SK-N-SH treated with all-trans-retinoic acid at 6 μM for 48 hours (cell line): ENCODE measurements at regions not wholly inside any gene's neighbourhood (a gene's known extent, or its start where the extent isn't known, plus 50 kb on each side); places are given as distances from the start of the nearest gene placed in this dataset.

Source experiments
- ATAC-seq: fragments of 200-7000 bp; cut with Tn5 transposase; 3 replicates; pipeline ENCODE4 v1.9.1; 2020; ENCODE audit warnings: mild to moderate bottlenecking, moderate library complexity
- BACH2 ChIP-seq: fragments of 250-450 bp; sonication (Bioruptor Pico); IDR thresholded peaks from 2 replicates; pipeline ENCODE4 v1.9.0; 2021; ENCODE audit warnings: mild to moderate bottlenecking, borderline replicate concordance
- CREB5 ChIP-seq: fragments of 250-450 bp; sonication (Bioruptor Pico); IDR thresholded peaks from 2 replicates; pipeline ENCODE4 v1.5.1; 2020; ENCODE audit warnings: low read depth, mild to moderate bottlenecking, moderate library complexity
- CSDC2 ChIP-seq: fragments of 250-450 bp; sonication (Bioruptor Pico); IDR thresholded peaks from 2 replicates; pipeline ENCODE4 v1.5.0; 2020; ENCODE audit warnings: mild to moderate bottlenecking, moderate library complexity
- CSRNP3 ChIP-seq: fragments of 250-450 bp; sonication (Bioruptor Pico); IDR thresholded peaks from 2 replicates; pipeline ENCODE4 v1.5.1; 2021; ENCODE audit warnings: mild to moderate bottlenecking, moderate library complexity
- ESRRG ChIP-seq: fragments of 250-450 bp; sonication (Bioruptor Pico); IDR thresholded peaks from 2 replicates; pipeline ENCODE4 v1.6.1; 2021; ENCODE audit warnings: mild to moderate bottlenecking
- GLIS3 ChIP-seq: fragments of 250-450 bp; sonication (Bioruptor Pico); IDR thresholded peaks from 2 replicates; pipeline ENCODE4 v1.5.0; 2020; ENCODE audit warnings: mild to moderate bottlenecking, moderate library complexity
- ISL1 ChIP-seq: fragments of 250-450 bp; sonication (Bioruptor Pico); IDR thresholded peaks from 2 replicates; pipeline ENCODE4 v2.1.2; 2022; ENCODE audit warnings: mild to moderate bottlenecking, moderate library complexity
- OSR1 ChIP-seq: fragments of 250-450 bp; sonication (Bioruptor Pico); IDR thresholded peaks from 2 replicates; pipeline ENCODE4 v1.8.0; 2022; ENCODE audit warnings: moderate library complexity, mild to moderate bottlenecking, inconsistent platforms
- PATZ1 ChIP-seq: fragments of 250-450 bp; sonication (Bioruptor Pico); IDR thresholded peaks from 2 replicates; pipeline ENCODE4 v1.8.0; 2020; ENCODE audit warnings: mild to moderate bottlenecking, moderate library complexity, borderline replicate concordance
- POU6F1 ChIP-seq: fragments of 250-450 bp; sonication (Bioruptor Pico); IDR thresholded peaks from 2 replicates; pipeline ENCODE4 v1.8.0; 2021; ENCODE audit warnings: low read depth, mild to moderate bottlenecking, moderate library complexity, borderline replicate concordance
- PPARA ChIP-seq: fragments of 250-450 bp; sonication (Bioruptor Pico); IDR thresholded peaks from 2 replicates; pipeline ENCODE4 v1.5.0; 2020; ENCODE audit warnings: mild to moderate bottlenecking, borderline replicate concordance
- RARB ChIP-seq: fragments of 250-450 bp; sonication (Bioruptor Pico); IDR thresholded peaks from 2 replicates; pipeline ENCODE4 v1.8.0; 2021; ENCODE audit warnings: mild to moderate bottlenecking, moderate library complexity
- SNAI2 ChIP-seq: fragments of 250-450 bp; sonication (Bioruptor Pico); IDR thresholded peaks from 2 replicates; pipeline ENCODE4 v1.5.0; 2020; ENCODE audit warnings: mild to moderate bottlenecking, moderate library complexity
- TCF4 ChIP-seq: fragments of 250-450 bp; sonication (Bioruptor Pico); IDR thresholded peaks from 2 replicates; pipeline ENCODE4 v1.8.0; 2021; ENCODE audit warnings: mild to moderate bottlenecking, moderate library complexity, borderline replicate concordance
- TOX ChIP-seq: fragments of 250-450 bp; sonication (Bioruptor Pico); IDR thresholded peaks from 2 replicates; pipeline ENCODE4 v1.8.0; 2021; ENCODE audit warnings: mild to moderate bottlenecking, moderate library complexity, borderline replicate concordance
- TSHZ2 ChIP-seq: fragments of 250-450 bp; sonication (Bioruptor Pico); IDR thresholded peaks from 2 replicates; pipeline ENCODE4 v1.5.0; 2020; ENCODE audit warnings: mild to moderate bottlenecking, moderate library complexity
- ZC3H10 ChIP-seq: fragments of 250-450 bp; sonication (Bioruptor Pico); IDR thresholded peaks from 2 replicates; pipeline ENCODE4 v1.5.1; 2021; ENCODE audit warnings: mild to moderate bottlenecking, moderate library complexity
- ZFP3 ChIP-seq: fragments of 250-450 bp; sonication (Bioruptor Pico); IDR thresholded peaks from 2 replicates; pipeline ENCODE4 v1.5.0; 2020; ENCODE audit warnings: mild to moderate bottlenecking, moderate library complexity
- ZFP30 ChIP-seq: fragments of 450-650 bp; formaldehyde crosslinking; IDR thresholded peaks from 2 replicates; pipeline ENCODE4 v1.5.0; 2022; ENCODE audit warnings: mild to moderate bottlenecking, moderate library complexity
- ZNF70 ChIP-seq: fragments of 450-650 bp; formaldehyde crosslinking; IDR thresholded peaks from 2 replicates; pipeline ENCODE4 v1.5.0; 2020; ENCODE audit warnings: mild to moderate bottlenecking, moderate library complexity
- ZNF8 ChIP-seq: fragments of 450-650 bp; formaldehyde crosslinking; IDR thresholded peaks from 2 replicates; pipeline ENCODE4 v1.5.0; 2020; ENCODE audit warnings: mild to moderate bottlenecking, moderate library complexity

- ATAC-seq, result peak; percentile 97
- TF ChIP-seq RARB (CRISPR knock-in tag) (0 out of 2 replicates have a peak, but pooled peaks have one; percentile 19), TOX (CRISPR knock-in tag) (peak; percentile 79), ZNF70 (CRISPR knock-in tag) (no peak), PATZ1 (CRISPR knock-in tag) (no peak), ZNF8 (CRISPR knock-in tag) (no peak), TCF4 (CRISPR knock-in tag) (no peak), ISL1 (CRISPR knock-in tag) (peak; percentile 93)
These were observed 1199.3 kb downstream of the CDH11 start for GRCh38 chr16:63922560-63922959.

- TF ChIP-seq BACH2 (CRISPR knock-in tag) (no peak), PATZ1 (CRISPR knock-in tag) (no peak), CSRNP3 (CRISPR knock-in tag) (no peak), CSDC2 (CRISPR knock-in tag) (no peak), SNAI2 (no peak), PPARA (CRISPR knock-in tag) (no peak), TCF4 (CRISPR knock-in tag) (no peak), GLIS3 (CRISPR knock-in tag) (no peak), ZFP3 (CRISPR knock-in tag) (no peak), CREB5 (CRISPR knock-in tag) (no peak), ESRRG (CRISPR knock-in tag) (no peak), TSHZ2 (CRISPR knock-in tag) (no peak), OSR1 (CRISPR knock-in tag) (no peak), ISL1 (CRISPR knock-in tag) (no peak)
- peak; percentile 86 for ATAC-seq
These were observed 1200.0 kb downstream of the CDH11 start for GRCh38 chr16:63921737-63922295.

GRCh38 chr16:63913290-63913689 is 1208.6 kb downstream of the CDH11 start:
- ATAC-seq, result peak; percentile 88
- no peak for TF ChIP-seq POU6F1
- no peak for TF ChIP-seq GLIS3 (CRISPR knock-in tag)
- TF ChIP-seq ZFP30 (CRISPR knock-in tag), result no peak
- no peak for TF ChIP-seq CSDC2 (CRISPR knock-in tag)
- TF ChIP-seq PATZ1 (CRISPR knock-in tag), result no peak
- no peak for TF ChIP-seq PPARA (CRISPR knock-in tag)
- no peak for TF ChIP-seq ZNF70 (CRISPR knock-in tag)
- TF ChIP-seq OSR1 (CRISPR knock-in tag), result no peak
- TF ChIP-seq ESRRG (CRISPR knock-in tag), result 0 out of 2 replicates have a peak, but pooled peaks have one; percentile 67
- peak; percentile 89 for TF ChIP-seq ISL1 (CRISPR knock-in tag)
- TF ChIP-seq ZC3H10 (CRISPR knock-in tag), result 0 out of 2 replicates have a peak, but pooled peaks have one; percentile 47
- TF ChIP-seq TOX (CRISPR knock-in tag), result peak; percentile 12; the same call in 1 of the 2 replicates
- no peak for TF ChIP-seq ZFP3 (CRISPR knock-in tag)
- peak; percentile 95 for TF ChIP-seq CREB5 (CRISPR knock-in tag)
- TF ChIP-seq TCF4 (CRISPR knock-in tag), result no peak
- no peak for TF ChIP-seq BACH2 (CRISPR knock-in tag)
